Stimulated activated CD8-positive, alpha-beta memory T cell treated with anti-CD3 and anti-CD28 coated beads, Interleukin-15, amount 100 ng/mL, for 4 hours (primary cell): ENCODE measurements at regions not wholly inside any gene's neighbourhood (a gene's known extent, or its start where the extent isn't known, plus 50 kb on each side); places are given as distances from the start of the nearest gene placed in this dataset.

ENCODE experiments used
- DNase-seq, 2 donors: peaks; one replicate each; pipeline ENCODE4 v3.0.0-alpha.2; 2020; ENCODE audit warnings: low read depth in 2 of 2

DNA sequence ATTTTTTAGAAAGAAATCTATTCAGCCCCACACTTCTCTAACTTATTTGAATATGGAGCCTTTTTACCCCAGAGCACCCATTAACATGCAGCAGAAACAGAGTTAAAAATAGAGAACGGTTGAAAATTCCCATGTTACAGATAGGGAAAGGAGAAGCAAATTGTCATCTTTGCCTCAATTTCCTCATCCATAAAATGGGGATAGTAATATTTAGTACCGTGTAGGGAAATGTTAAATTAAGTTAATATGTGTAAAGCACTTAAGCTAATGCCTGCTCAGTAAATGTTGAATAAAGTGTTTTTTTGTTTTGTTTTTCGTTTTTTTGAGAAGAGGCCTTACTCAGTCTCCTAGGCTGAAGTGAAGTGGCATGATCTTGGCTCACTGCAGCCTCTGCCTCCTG is 50.3 kb downstream of the NAV1 start:
- DNase-seq = no peak

DNA sequence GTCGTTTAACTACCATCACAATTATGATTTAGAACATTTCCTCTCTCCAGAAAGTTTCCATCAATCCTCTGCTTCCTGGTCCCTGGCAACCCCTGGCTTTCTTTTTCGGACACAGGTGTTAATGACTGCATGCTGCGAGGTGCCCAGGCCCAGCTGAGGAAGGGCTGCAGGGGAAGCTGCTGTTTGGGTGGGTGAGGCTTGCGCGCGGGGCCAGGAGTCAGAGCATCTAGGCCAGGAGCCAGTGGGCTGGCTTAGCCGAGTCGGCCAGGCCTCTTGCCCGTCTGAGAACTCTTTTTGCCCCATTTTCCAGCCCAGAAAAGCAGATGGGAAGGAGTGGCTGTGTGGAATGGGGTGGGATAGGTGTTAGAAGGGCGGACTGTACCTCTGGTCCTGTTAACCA is 51.5 kb downstream of the NAV1 start:
- DNase-seq = no peak

DNA sequence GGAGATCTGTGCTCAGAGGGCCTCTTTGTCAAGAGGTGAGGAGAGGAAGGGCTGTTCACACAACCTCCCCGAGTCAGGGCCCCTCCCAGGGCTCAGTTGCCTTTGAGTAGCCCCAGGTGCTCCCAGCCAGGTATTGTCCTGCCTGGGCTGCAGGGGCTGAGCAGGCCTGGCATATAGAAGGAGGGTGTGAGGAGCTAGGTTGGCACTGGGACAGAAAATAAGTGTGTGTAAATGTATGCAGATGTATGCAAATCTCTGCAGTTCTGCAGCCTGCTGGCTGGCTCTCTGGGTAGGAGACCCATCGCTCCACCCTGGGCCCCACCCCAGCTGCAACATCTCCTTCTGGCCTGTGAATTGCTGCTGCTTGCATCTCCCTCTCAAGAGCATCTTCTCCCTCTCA is 52.4 kb downstream of the NAV1 start:
- DNase-seq = no peak

- DNase-seq = no peak
Observed at GRCh38 chr1:201591981-201592380, 53.1 kb downstream of the NAV1 start.

GRCh38 chr1:201593200-201593921 is 54.4 kb downstream of the NAV1 start:
- no peak for DNase-seq

DNA sequence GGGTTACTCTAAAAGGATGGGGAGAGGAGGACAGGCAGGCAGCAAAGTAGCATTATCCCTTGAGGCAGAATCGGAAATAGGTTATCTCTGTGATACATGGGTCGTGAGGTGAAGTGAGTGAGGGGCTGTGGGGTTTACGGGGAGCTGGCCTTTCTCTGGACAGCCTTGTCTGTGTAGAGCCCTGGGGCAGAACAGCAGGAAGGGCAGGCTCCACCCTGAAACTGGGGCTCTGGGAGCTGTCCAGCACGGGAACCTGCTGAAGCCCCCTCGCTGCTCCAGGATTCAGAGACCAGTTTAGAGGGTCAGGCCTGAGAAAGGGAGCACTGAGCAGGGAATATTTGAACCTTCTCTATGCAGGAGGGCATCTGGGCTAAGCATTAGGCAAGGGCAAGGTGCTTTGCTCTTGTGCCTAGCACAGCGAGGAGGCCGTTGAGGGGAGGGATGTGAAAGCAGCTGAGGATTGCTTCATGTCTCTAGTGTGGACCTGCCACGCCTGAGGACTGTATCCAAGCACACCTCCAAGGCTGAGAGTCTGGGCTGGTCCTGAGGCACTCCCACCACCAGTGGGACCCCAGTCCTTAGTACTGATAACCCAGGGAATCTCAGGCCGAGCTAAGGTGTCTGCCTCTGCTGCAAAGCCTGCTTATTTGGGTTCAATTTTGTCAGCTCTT is 55.8 kb downstream of the NAV1 start:
- no peak for DNase-seq

DNA sequence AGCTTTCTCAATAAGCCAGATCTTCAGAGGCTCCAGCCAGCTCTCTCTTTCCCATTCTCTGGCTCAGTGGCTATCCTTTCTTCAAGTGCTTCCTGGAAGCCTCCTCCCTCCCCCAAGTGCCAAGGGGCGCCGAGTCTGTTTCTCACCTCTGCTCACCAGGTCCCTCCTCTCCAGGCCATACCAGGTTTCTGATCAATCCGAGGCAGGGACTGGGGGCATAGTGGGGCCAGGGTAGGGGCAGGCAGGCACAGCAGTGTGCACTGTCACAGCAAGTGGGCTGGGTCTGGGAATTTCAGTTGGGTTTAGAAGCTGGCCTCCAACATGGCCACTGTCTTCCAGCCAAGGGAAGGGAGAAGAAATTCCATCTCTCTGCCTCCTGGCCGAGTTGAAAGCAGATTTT is 56.5 kb downstream of the NAV1 start:
- DNase-seq = no peak

- DNase-seq = no peak
Observed at GRCh38 chr1:201596101-201596868, 57.4 kb downstream of the NAV1 start.

DNA sequence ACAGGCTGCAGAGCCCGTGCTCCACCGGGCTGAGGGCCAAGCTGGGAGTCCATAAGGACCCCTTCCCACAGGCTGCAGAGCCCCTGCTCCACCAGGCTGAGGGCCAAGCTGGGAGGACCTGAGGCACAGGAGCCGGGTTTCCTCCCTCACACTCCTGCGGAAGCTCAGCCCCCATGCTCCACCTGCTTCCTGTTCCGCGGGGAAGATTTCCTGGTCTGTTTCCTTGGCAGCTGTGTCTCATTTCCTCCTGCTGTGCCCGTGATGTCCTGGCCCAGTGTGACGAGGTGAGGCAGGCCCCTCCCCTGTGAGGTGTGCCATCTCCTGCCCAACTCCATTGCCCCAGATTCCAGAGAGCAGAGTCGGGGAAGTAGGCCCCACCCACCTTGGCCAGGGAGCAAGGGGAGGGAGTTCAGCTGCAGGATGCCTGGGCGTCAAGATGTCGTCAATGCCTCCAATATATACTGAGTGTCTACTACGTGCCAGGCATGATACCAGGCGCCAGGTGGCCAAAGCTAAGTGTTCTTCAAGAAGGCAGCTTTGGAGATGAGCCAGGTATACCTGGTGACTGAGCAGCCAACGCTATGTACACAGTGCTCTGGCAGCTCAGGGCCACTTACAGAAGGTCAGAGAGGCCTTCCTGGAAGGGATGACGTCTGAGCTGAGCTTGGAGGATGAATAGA is 58.8 kb downstream of the NAV1 start:
- DNase-seq = no peak

- DNase-seq = no peak
Observed at GRCh38 chr1:201598396-201598795, 59.5 kb downstream of the NAV1 start.

DNA sequence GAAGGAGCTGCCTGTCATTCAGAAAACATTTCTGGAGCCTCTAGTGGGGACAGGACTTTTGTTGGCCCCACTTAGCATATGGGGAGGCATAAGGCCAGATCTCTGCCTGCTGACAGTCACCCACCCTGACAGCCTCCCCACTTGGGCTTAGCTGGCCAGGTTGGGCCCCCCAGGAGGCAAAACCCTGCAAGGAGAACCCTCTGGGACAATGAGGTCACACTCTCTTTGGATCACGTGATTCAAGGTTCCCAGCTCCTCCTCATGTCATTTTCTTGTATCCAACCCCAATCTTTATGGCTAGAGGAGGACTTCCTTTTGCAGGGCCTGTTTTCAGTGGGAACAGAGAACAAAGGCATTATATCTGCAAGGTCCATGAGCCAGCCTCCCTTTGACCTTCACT is 60.0 kb downstream of the NAV1 start:
- DNase-seq = no peak

DNA sequence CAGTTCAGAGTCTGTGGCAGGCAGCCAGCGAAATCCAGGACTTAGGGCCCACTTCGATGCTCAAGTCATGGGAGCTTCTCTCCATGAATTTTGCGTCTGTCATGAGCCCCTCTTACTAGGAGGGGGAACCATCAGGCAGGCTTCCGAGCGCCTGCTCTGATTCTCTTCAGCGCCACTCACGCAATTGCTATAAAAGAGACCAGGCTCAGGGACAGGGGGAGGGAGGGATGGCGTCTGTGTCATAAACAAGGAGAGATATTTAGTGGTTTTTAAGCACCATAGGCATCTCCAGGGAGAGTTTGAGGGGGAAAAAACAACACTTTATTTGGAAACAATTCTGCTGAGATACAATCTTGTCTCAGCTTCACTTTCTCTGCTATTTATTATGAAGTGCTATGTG is 60.6 kb downstream of the NAV1 start:
- no peak for DNase-seq

- DNase-seq = no peak
Observed at GRCh38 chr1:201602413-201603265, 63.7 kb downstream of the NAV1 start.

DNA sequence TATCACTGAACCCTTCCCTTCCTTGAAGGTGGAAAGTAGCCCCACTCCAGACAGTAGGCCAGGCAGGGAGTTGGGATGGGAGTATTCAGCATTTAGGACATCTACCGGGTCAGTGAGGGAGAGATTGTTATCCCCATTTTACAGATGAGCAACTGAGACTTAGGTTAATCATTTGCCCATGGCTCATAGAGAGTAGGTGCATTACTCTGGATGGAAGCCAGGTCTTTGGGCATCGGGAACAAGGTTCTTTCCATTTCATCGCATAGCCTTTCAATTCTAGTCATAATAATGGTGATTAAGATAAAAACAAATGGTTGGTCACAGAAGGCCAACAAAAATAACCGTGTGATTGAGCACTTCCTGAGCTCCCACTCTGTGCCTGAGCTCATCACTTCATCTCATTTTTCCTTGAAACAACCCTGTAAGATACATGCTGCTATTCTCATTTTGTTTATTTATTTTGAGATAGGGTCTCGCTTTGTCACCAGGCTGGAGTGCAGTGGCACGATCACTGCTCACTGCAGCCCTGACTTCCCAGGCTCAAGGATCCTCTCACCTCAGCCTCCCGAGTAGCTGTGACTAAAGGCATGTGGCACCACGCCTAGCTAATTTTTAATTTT is 64.8 kb downstream of the NAV1 start:
- DNase-seq = no peak

DNA sequence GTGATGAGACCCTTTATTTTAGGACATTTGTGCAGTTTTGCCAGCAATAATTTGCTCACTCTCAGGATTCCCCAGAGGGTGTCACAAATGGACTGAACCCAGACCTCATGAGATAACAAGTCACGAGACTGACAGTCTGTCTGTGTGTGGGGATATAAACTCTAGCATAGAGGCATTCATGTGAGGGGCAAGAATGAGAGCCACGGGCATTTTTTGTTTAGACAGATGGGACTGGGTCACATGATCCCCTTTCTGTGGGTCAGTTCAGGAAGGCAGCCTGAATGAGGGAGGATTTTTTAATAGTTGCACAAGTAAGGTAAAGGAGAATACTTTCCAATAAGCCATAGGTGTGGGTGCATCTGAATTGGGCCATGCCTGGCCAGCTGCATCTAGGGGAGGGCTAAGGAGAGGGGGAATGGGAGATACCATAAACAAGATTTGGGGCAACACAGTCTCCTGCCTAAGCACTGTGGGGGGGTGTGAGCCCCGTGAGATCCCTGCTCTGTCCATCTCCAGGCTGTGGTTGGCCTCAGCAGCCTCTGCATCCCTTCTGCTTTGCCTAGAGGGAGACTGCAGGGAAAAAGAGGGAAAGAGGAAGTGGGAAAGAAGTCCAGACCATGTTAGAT is 66.6 kb downstream of the NAV1 start:
- DNase-seq = no peak

DNA sequence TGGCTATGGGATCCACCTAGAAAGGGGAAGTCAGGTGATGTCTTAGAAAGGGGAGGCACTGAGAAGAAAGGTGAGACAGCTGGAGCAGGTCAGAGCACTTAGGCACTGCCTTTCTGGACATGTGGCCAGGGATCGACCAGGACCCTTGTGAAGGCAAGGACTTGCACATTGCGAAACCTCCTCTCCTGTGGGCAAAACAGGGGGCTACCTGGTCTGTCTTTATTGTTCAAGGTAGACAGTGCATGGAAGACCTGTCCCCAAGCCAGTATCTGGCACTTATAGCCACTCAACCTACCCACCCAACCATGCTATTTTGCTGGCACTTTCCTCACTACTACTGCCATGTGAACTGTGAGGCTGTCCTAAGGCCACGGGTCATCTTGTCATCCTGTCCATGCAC is 67.2 kb downstream of the NAV1 start:
- DNase-seq = no peak

DNA sequence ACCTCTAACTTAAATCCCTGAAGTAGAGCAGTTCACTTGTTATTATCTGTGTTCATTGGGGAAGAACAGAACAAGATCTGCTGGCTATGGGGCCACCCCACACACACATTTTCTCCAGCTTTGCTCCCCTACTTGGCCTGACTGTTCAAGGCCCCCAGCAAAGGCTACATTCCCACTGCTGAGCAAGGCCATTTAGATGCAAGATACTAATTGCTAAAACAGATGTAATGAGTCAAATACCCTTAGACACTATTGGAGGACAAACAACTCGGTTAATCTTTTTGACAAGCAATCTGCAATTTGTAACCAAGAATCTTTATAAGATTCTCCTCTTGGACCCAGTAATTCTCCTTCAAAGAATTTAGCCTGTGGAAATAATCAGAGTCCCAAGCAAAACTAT is 67.7 kb downstream of the NAV1 start:
- DNase-seq = no peak

GRCh38 chr1:201608635-201609395 is 69.9 kb downstream of the NAV1 start:
- no peak for DNase-seq

- DNase-seq = no peak
Observed at GRCh38 chr1:201609661-201610318, 70.9 kb downstream of the NAV1 start.
